Neural crest cell (in vitro differentiated cells): ENCODE measurements at regions not wholly inside any gene's neighbourhood (a gene's known extent, or its start where the extent isn't known, plus 50 kb on each side); places are given as distances from the start of the nearest gene placed in this dataset.

Experiments used
- DNase-seq: peaks from one replicate; pipeline ENCODE4 v3.0.0; 2021; ENCODE audit warnings: low read depth, mixed read lengths, low spot score
- H3K27ac Mint-ChIP-seq: one replicate; pipeline ENCODE4 v1.8.0; 2021; ENCODE audit warnings: mild to moderate bottlenecking, mixed read lengths; ENCODE audit not compliant: unreplicated experiment
- H3K27me3 Mint-ChIP-seq: 2 replicates; pipeline ENCODE4 v1.8.0; 2021; ENCODE audit warnings: low read depth, mild to moderate bottlenecking, mixed read lengths
- H3K36me3 Mint-ChIP-seq: 2 replicates; pipeline ENCODE4 v1.8.0; 2021; ENCODE audit warnings: low read depth, mild to moderate bottlenecking, mixed read lengths
- H3K4me1 Mint-ChIP-seq: 2 replicates; pipeline ENCODE4 v1.8.0; 2021; ENCODE audit warnings: mixed read lengths
- H3K4me3 Mint-ChIP-seq: one replicate; pipeline ENCODE4 v1.8.0; 2021; ENCODE audit warnings: mild to moderate bottlenecking, mixed read lengths
- H3K9me3 Mint-ChIP-seq: 2 replicates; pipeline ENCODE4 v1.8.0; 2021; ENCODE audit warnings: mixed read lengths
- CTCF ChIP-seq: fragments of 200-600 bp; sonication (generic); conservative IDR thresholded peaks from 2 replicates; pipeline ENCODE4 v1.5.0; 2021; ENCODE audit warnings: antibody characterized with exemption, mild to moderate bottlenecking

GRCh38 chr2:147520817-147521216 is 324.0 kb upstream of the ACVR2A start:
- DNase-seq, result no peak
- H3K4me3 Mint-ChIP-seq, result no peak overlapping the region
- TF ChIP-seq CTCF, result no peak
- H3K4me1 Mint-ChIP-seq, result no peaks in the 10 kb centered on the region
- H3K36me3 Mint-ChIP-seq, result peaks cover 2% of the 10 kb centered on the region
- H3K27me3 Mint-ChIP-seq, result no peaks in the 10 kb centered on the region
- no peak overlapping the region for H3K27ac Mint-ChIP-seq
- H3K9me3 Mint-ChIP-seq, result peaks cover 4% of the 10 kb centered on the region

GRCh38 chr2:147519178-147519577 is 325.7 kb upstream of the ACVR2A start:
- Mint-ChIP-seq H3K9me3 (peaks cover 4% of the 10 kb centered on the region), H3K4me1 (no peaks in the 10 kb centered on the region), H3K27ac (no peak overlapping the region), H3K27me3 (no peaks in the 10 kb centered on the region), H3K4me3 (no peak overlapping the region), H3K36me3 (peaks cover 2% of the 10 kb centered on the region)
- no peak for DNase-seq
- no peak for TF ChIP-seq CTCF

- H3K27ac Mint-ChIP-seq, result no peak overlapping the region
Measured at GRCh38 chr2:147515213-147515612, 329.6 kb upstream of the ACVR2A start.

GRCh38 chr2:147512206-147512605 is 332.6 kb upstream of the ACVR2A start:
- DNase-seq, result no peak
- Mint-ChIP-seq H3K27me3 (no peaks in the 10 kb centered on the region), H3K4me1 (peaks cover 22% of the 10 kb centered on the region), H3K27ac (no peak overlapping the region), H3K4me3 (no peak overlapping the region), H3K9me3 (no peaks in the 10 kb centered on the region), H3K36me3 (no peaks in the 10 kb centered on the region)
- no peak for TF ChIP-seq CTCF

More at GRCh38 chr2:147515213-147515612, 329.6 kb upstream of the ACVR2A start:
- Mint-ChIP-seq H3K36me3 (no peaks in the 10 kb centered on the region), H3K27me3 (no peaks in the 10 kb centered on the region), H3K4me3 (no peak overlapping the region), H3K4me1 (peaks cover 22% of the 10 kb centered on the region), H3K9me3 (no peaks in the 10 kb centered on the region)
- no peak for DNase-seq
- no peak for TF ChIP-seq CTCF

- no peaks in the 10 kb centered on the region for H3K9me3 Mint-ChIP-seq
Measured at GRCh38 chr2:147511491-147511948, 333.3 kb upstream of the ACVR2A start.

More at GRCh38 chr2:147511491-147511948, 333.3 kb upstream of the ACVR2A start:
- Mint-ChIP-seq H3K36me3 (no peaks in the 10 kb centered on the region), H3K4me1 (peaks cover 22% of the 10 kb centered on the region), H3K27me3 (no peaks in the 10 kb centered on the region), H3K27ac (peak overlapping the region; percentile 35), H3K4me3 (no peak overlapping the region)
- DNase-seq, result no peak
- TF ChIP-seq CTCF, result no peak
